Stimulated activated CD4-positive, alpha-beta T cell treated with anti-CD3 and anti-CD28 coated beads, Interleukin-4, amount 100 ng/mL, for 1 hour (primary cell): ENCODE measurements at regions not wholly inside any gene's neighbourhood (a gene's known extent, or its start where the extent isn't known, plus 50 kb on each side); places are given as distances from the start of the nearest gene placed in this dataset.

Source experiments
- DNase-seq: peaks from one replicate; pipeline ENCODE4 v3.0.0-alpha.2; 2020

- no peak for DNase-seq
Measured at GRCh38 chr22:34454598-34454997, 534.3 kb upstream of the LARGE1 start.

- DNase-seq = no peak
Measured at GRCh38 chr22:34462795-34463194, 542.5 kb upstream of the LARGE1 start.

GRCh38 chr22:34475886-34476285 is 555.6 kb upstream of the LARGE1 start:
- no peak for DNase-seq

- DNase-seq = no peak
Measured at GRCh38 chr22:34476762-34477161, 556.5 kb upstream of the LARGE1 start.

- DNase-seq = no peak
Measured at GRCh38 chr22:34481090-34481489, 560.8 kb upstream of the LARGE1 start.

GRCh38 chr22:34486381-34486780 is 566.1 kb upstream of the LARGE1 start:
- no peak for DNase-seq

GRCh38 chr22:34489861-34490260 is 569.6 kb upstream of the LARGE1 start:
- no peak for DNase-seq

GRCh38 chr22:34490886-34491285 is 570.6 kb upstream of the LARGE1 start:
- no peak for DNase-seq

GRCh38 chr22:34493486-34493885 is 572.5 kb upstream of the ISX start:
- no peak for DNase-seq

- DNase-seq = no peak
Measured at GRCh38 chr22:34501366-34501965, 564.5 kb upstream of the ISX start.

GRCh38 chr22:34502821-34503220 is 563.1 kb upstream of the ISX start:
- DNase-seq = no peak

- no peak for DNase-seq
Measured at GRCh38 chr22:34508797-34509196, 557.2 kb upstream of the ISX start.

GRCh38 chr22:34526681-34527080 is 539.3 kb upstream of the ISX start:
- no peak for DNase-seq

- no peak for DNase-seq
Measured at GRCh38 chr22:34534101-34534500, 531.9 kb upstream of the ISX start.

- no peak for DNase-seq
Measured at GRCh38 chr22:34567367-34567766, 498.6 kb upstream of the ISX start.

GRCh38 chr22:34570408-34570807 is 495.6 kb upstream of the ISX start:
- DNase-seq = no peak

- DNase-seq = no peak
Measured at GRCh38 chr22:34579519-34579918, 486.4 kb upstream of the ISX start.

GRCh38 chr22:34587357-34588356 is 478.3 kb upstream of the ISX start:
- DNase-seq = no peak

GRCh38 chr22:34588871-34589545 is 476.9 kb upstream of the ISX start:
- DNase-seq = no peak

GRCh38 chr22:34592123-34592740 is 473.7 kb upstream of the ISX start:
- no peak for DNase-seq

- DNase-seq = no peak
Measured at GRCh38 chr22:34599567-34599966, 466.4 kb upstream of the ISX start.

- no peak for DNase-seq
Measured at GRCh38 chr22:34604312-34604711, 461.6 kb upstream of the ISX start.

GRCh38 chr22:34608106-34608505 is 457.9 kb upstream of the ISX start:
- DNase-seq = no peak
